Endodermal cell (in vitro differentiated cells): ENCODE measurements at regions not wholly inside any gene's neighbourhood (a gene's known extent, or its start where the extent isn't known, plus 50 kb on each side); places are given as distances from the start of the nearest gene placed in this dataset.

Experiments used
- DNase-seq: peaks from one replicate; pipeline ENCODE4 v3.0.0-alpha.2; 2017
- H3K27ac ChIP-seq: 2 replicates; pipeline ENCODE4 v1.5.1; 2013; ENCODE audit warnings: mild to moderate bottlenecking, low read depth, low read length, moderate library complexity
- H3K27me3 ChIP-seq: 2 replicates; pipeline ENCODE4 v1.6.1; 2013; ENCODE audit warnings: mild to moderate bottlenecking, low read length, moderate library complexity; ENCODE audit not compliant: insufficient read depth, control insufficient read depth, poor library complexity, severe bottlenecking
- H3K36me3 ChIP-seq: 2 replicates; pipeline ENCODE4 v1.7.0; 2013; ENCODE audit warnings: mild to moderate bottlenecking, low read length, moderate library complexity; ENCODE audit not compliant: control insufficient read depth, insufficient read depth
- H3K4me1 ChIP-seq: one replicate; pipeline ENCODE4 v1.7.0; 2013; ENCODE audit warnings: low read length; ENCODE audit not compliant: control insufficient read depth, insufficient read depth
- H3K4me3 ChIP-seq: 2 replicates; pipeline ENCODE4 v1.5.1; 2013; ENCODE audit warnings: mild to moderate bottlenecking, low read length, moderate library complexity
- H3K9ac ChIP-seq: 2 replicates; pipeline ENCODE4 v1.6.1; 2013; ENCODE audit warnings: mild to moderate bottlenecking, low read length, moderate library complexity; ENCODE audit not compliant: poor library complexity, severe bottlenecking; ENCODE audit errors: extremely low read depth
- H3K9me3 ChIP-seq: 2 replicates; pipeline ENCODE4 v1.6.1; 2013; ENCODE audit warnings: mild to moderate bottlenecking, low read length, moderate library complexity; ENCODE audit not compliant: control insufficient read depth
- H3K27ac Mint-ChIP-seq: 2 replicates; pipeline ENCODE4 v1.8.0; 2020; ENCODE audit warnings: mixed read lengths
- H3K27me3 Mint-ChIP-seq: 2 replicates; pipeline ENCODE4 v1.8.0; 2021; ENCODE audit warnings: mild to moderate bottlenecking, mixed read lengths; ENCODE audit not compliant: insufficient read depth
- H3K36me3 Mint-ChIP-seq: 2 replicates; pipeline ENCODE4 v1.8.0; 2020; ENCODE audit warnings: low read depth, mixed read lengths
- H3K4me1 Mint-ChIP-seq: 2 replicates; pipeline ENCODE4 v1.8.0; 2020; ENCODE audit warnings: mixed read lengths
- H3K4me3 Mint-ChIP-seq: 2 replicates; pipeline ENCODE4 v1.8.0; 2020; ENCODE audit warnings: mild to moderate bottlenecking, moderate library complexity, mixed read lengths
- H3K9me3 Mint-ChIP-seq: 2 replicates; pipeline ENCODE4 v1.8.0; 2020; ENCODE audit warnings: mild to moderate bottlenecking, mixed read lengths
- CTCF ChIP-seq: fragments of 200-600 bp; sonication (generic); conservative IDR thresholded peaks from 2 replicates; pipeline ENCODE4 v1.5.0; 2021; ENCODE audit warnings: antibody characterized with exemption, mild to moderate bottlenecking
- WGBS, 2 experiments: methylation state at CpG; one replicate each; pipeline versions ENCODE4 v1.1.5 to v1.1.7; 2013; ENCODE audit warnings: missing lambda C conversion rate in 2 of 2, mixed read lengths in 1 of 2; ENCODE audit not compliant: insufficient coverage in 1 of 2, insufficient read length in 1 of 2; 5-methylcytosine and 5-hydroxymethylcytosine counted together

GRCh38 chr17:77810536-77810935, 148.0 kb upstream of the TNRC6C start:
- H3K27me3 Mint-ChIP-seq: peaks cover 25% of the 10 kb centered on the region
- H3K36me3 ChIP-seq: no peaks in the 10 kb centered on the region
- no peaks in the 10 kb centered on the region for H3K9me3 ChIP-seq
- H3K36me3 Mint-ChIP-seq: no peaks in the 10 kb centered on the region
- H3K4me3 Mint-ChIP-seq: no peak overlapping the region
- TF ChIP-seq CTCF: no peak
- no peak overlapping the region for H3K4me3 ChIP-seq
- H3K27ac ChIP-seq: no peak overlapping the region
- no peak overlapping the region for H3K27ac Mint-ChIP-seq
- WGBS, 2 experiments: 67 to 73% methylated on average over 1 of the region's 1 CpG
- H3K9ac ChIP-seq: no peak overlapping the region
- peaks cover 6% of the 10 kb centered on the region for H3K4me1 Mint-ChIP-seq
- no peak for DNase-seq
- H3K4me1 ChIP-seq: no peaks in the 10 kb centered on the region
- H3K27me3 ChIP-seq: no peaks in the 10 kb centered on the region
- no peaks in the 10 kb centered on the region for H3K9me3 Mint-ChIP-seq

- TF ChIP-seq CTCF: no peak
- Mint-ChIP-seq H3K9me3 (no peaks in the 10 kb centered on the region), H3K27me3 (peaks cover 18% of the 10 kb centered on the region), H3K36me3 (no peaks in the 10 kb centered on the region), H3K4me3 (no peak overlapping the region), H3K4me1 (peaks cover 6% of the 10 kb centered on the region), H3K27ac (no peak overlapping the region)
- Histone ChIP-seq H3K27ac (no peak overlapping the region), H3K36me3 (no peaks in the 10 kb centered on the region), H3K9ac (no peak overlapping the region), H3K4me3 (no peak overlapping the region), H3K27me3 (no peaks in the 10 kb centered on the region), H3K9me3 (no peaks in the 10 kb centered on the region), H3K4me1 (no peaks in the 10 kb centered on the region)
- no peak for DNase-seq
- WGBS, 2 experiments: 73 to 96% methylated on average over 4 to 6 of the region's 6 CpGs
These were observed 147.0 kb upstream of the TNRC6C start for GRCh38 chr17:77811521-77811920.

- Histone ChIP-seq H3K9me3 (no peaks in the 10 kb centered on the region), H3K36me3 (no peaks in the 10 kb centered on the region), H3K4me3 (no peak overlapping the region), H3K27me3 (no peaks in the 10 kb centered on the region), H3K9ac (no peak overlapping the region), H3K4me1 (no peaks in the 10 kb centered on the region), H3K27ac (no peak overlapping the region)
- Mint-ChIP-seq H3K4me3 (no peak overlapping the region), H3K4me1 (peaks cover 6% of the 10 kb centered on the region), H3K36me3 (no peaks in the 10 kb centered on the region), H3K27ac (no peak overlapping the region), H3K27me3 (peaks cover 7% of the 10 kb centered on the region), H3K9me3 (peaks cover 4% of the 10 kb centered on the region)
- DNase-seq: no peak
- no peak for TF ChIP-seq CTCF
- WGBS, 2 experiments: 89 to 94% methylated on average over 3 to 9 of the region's 9 CpGs
These were observed 144.3 kb upstream of the TNRC6C start for GRCh38 chr17:77814091-77814772.
